HG03066 (cell line): ENCODE measurements at regions not wholly inside any gene's neighbourhood (a gene's known extent, or its start where the extent isn't known, plus 50 kb on each side); places are given as distances from the start of the nearest gene placed in this dataset.
"Not testable (repeated sequence)": the region's sequence is repeated elsewhere in the genome, so short reads cannot be mapped to it uniquely, and the experiment has no call there.

Experiments
- ATAC-seq: cut with Tn5 transposase; IDR thresholded peaks from one replicate; pipeline ENCODE4 v1.9.1; 2021; ENCODE audit warnings: low read depth; ENCODE audit not compliant: unreplicated experiment

DNA sequence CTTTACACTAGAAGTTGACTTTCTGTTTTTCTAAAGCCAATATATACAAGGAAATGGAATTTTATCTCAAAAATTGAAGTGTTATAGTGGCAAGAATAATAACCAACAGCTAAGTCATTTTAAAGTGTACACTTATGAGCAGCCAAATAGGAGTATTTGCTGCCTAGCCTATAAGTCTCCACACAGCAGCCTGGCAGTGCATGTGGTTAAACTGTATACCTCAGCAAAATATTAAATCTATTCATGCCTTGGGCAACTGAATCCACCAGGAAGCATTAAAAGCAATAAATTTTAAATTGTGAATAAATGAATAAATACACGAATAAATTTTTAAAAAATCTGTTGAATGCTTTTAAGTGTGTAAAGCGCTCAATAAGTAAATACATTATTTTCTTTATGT lies 432.4 kb upstream of the RORB start:
- ATAC-seq = no peak

DNA sequence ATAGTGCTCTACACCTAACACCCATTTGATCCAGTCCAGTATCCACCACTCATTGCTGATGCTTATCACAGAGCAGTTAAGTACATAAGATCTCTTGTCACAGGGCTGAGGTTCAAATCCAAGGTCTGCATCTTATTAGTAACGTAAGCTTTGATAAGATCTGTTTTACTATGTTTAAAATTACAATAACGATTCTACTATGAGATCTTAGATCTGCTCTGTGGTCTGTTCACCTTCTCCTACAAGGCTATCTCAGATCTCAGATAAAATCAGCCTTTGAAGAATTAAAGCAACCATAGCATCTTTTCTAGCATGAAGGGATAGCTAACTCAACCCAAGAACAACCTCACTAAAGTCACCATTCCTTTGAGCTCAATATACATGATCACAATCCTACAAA lies 431.0 kb upstream of the RORB start:
- no peak for ATAC-seq

DNA sequence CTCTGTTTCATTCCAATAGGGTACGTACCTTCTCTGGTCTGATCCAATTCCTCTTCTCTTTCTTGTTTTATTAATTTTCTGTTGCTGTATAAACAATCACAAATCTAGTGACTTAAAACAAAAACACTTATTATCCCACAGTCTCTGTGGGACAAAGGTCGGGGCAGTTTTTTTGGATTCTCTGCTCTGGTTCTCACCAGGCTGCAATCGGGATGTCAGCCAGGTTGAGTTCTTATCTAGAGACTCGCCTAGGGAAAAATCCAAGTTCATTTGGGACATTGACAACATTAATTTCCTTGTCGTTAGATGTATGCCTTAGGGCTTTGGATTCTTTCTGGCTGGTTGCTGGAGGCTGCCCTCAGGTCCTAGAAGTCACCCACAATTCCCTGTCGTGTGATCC lies 430.5 kb upstream of the RORB start:
- no peak for ATAC-seq

DNA sequence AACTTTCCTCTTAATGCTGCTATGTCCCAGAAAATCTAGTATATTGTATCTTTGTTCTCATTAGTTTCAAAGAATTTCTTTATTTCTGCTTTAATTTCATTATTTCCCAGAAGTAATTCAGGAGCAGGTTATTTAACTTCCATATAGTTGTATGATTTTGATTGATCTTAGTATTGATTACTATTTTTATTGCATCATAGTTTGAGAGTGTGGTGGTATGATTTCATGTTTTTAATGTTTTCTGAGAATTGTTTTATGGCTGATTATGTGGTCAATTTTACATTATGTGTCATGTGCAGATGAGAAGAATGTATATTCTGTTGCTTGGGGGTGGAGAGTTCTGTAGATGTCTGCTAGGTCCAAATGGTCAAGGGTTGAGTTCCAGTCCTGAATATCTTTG lies 425.6 kb upstream of the RORB start:
- no peak for ATAC-seq

DNA sequence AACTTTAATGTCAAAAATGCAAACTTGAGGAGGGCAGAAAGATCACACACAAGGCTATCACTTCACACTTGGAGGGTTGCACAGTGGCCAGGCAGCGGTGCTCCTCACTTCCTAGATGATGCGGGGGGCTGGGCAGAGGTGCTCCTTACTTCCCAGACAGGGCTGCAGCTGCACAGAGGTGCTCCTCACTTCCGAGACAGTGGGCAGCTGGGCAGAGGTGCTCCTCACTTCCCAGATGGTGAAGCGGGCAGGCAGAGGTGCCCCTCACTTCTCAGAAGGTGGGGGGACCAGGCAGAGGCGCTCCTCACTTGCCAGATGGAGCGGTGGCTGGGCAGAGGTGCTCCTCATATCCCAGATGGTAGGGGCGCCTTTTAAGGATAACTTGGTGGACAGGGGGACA lies 423.2 kb upstream of the RORB start:
- ATAC-seq = no peak

DNA sequence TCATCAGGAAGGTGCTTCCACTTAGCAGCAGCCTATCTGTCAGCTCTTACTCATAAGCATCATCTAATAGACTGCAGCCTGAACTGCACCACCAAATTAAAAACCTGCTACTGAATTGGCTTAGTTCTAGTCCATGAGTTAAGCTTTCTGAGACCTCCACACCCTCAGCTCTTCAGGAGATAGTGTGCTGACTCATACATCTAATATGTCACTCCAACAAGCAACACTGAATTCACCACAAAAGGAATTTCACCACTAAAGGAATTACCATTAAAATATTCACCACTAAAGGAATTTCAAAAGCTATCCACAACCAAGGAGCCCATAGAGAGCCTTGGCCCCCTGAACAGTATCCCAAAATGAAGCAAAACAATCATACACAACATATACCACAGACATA lies 418.5 kb upstream of the RORB start:
- no peak for ATAC-seq

DNA sequence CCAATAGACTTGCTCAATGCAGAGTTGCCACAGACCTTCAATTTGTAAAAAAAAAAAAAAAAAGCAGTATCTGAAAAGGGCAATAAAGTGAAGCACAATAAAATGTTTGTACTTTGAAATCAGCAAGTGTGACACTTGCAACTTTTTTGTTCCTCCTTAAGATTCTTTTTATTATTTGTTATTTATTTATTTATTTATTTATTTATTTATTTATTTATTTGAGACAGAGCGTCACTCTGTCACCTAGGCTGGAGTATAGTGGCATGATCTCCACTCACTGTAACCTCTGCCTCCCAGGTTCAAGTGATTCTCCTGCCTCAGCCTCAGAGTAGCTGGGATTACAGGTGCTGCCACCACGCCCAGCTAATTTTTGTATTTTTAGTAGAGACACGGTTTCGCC lies 416.5 kb upstream of the RORB start:
- ATAC-seq = not testable (repeated sequence)

DNA sequence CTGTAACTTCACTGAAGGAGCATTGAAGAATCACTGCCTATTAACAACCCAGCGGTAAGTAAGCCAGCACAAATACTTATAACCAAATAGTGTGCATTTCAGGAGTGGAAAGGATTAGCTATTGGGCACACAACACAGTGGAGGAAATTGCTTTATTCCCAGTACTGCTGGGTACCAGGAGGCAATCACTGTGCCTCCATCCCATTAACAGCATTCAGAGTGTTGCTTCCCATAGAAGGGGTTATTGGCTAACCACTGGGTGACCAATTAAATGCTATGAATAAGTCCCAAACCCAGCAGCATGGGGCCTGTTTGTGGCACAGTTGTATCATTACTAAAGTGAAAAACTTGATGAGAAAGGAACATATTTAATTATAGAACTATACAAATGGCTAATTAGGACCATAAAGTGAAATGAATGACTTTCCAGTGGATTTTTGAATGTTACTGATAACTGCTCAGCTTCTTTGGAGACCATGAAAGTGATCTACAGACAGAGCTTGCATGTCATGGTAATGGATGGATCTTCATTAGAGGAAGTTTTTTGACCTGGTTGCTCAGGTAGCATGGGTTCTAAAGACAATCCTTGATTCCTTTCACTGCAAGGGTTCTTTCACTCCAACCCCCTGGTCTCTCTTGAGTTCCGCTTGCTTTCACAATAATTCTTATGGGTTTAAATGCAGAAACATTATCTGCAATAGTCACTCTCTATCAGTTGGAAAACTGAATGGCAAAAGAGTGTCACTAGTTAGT lies 413.3 kb upstream of the RORB start:
- ATAC-seq = no peak

DNA sequence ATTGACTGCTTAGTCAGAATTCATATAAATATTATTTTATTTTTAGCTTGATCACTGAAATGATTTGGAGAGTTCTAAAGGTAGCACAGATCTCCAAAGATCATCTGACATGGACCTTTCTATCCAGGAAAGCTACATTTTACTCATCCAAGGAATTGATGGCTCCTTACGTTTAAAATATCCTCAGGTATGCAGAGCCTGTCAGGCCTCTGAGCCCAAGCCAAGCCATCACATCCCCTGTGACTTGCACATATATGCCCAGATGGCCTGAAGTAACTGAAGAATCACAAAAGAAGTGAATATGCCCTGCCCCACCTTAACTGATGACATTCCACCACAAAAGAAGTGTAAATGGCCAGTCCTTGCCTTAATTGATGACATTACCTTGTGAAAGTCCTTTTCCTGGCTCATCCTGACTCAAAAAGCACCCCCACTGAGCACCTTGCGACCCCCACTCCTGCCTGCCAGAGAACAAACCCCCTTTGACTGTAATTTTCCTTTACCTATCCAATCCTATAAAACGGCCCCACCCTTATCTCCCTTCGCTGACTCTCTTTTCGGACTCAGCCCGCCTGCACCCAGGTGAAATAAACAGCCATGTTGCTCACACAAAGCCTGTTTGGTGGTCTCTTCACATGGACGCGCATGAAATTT lies 411.6 kb upstream of the RORB start:
- ATAC-seq = not testable (repeated sequence)

DNA sequence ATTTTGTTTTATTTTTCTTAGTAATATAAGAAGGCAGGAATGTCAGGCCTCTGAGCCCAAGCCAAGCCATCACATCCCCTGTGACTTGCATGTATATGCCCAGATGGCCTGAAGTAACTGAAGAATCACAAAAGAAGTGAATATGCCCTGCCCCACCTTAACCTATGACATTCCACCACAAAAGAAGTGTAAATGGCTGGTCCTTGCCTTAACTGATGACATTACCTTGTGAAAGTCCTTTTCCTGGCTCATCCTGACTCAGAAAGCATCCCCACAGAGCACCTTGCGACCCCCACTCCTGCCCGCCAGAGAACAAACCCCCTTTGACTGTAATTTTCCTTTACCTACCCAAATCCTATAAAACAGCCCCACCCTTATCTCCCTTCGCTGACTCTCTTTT lies 406.2 kb upstream of the RORB start:
- ATAC-seq = not testable (repeated sequence)

DNA sequence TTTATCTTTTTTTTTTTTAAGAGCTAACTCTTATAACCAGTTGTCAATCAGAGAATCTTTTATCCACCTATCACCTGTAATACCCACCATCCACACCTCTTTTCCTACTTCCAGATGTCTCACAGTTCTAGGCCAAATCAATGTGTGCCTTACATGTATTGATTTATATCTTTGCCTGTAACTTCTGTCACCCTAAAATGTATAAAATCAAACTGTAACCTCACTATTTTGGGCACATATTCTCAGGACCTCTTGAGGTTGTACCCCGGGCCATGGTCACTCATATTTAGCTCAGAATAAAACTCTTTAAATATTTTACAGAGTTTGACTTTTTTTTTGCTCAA lies 404.7 kb upstream of the RORB start:
- ATAC-seq = no peak

DNA sequence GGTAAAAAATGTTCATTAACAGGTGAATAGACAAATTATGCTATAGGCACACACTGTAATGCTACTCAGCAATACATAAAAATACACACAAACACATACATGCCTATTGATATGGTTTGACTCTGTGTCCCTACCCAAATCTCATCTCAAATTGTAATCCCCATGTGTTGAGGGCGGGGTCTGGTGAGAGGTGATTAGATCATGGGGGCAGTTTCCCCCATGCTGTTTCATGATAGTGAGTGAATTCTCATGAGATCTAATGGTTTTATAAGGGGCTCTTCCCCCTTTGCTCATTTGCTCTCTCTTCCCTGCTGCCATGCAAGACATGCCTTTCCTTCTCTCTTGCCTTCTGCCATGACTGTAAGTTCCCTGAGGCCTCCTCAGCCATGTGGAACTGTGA lies 403.1 kb upstream of the RORB start:
- not testable (repeated sequence) for ATAC-seq

DNA sequence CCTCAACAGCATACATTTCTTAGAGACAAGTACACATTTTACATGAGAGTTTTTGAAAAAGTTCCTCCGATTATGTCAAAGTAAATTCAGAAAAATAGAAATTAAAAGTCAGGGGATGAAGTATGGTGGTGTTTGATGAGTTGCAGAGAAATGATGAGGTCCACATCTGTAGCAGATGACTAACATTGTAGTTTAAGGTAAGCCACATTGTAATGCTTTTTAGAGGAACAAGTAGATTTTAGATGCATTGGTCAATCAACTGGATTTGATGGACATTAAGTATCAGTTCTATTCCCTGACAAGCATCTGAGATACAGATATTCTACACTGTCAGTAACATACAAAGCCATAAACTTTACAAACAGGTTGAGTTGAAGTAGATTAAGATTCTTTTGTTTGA lies 402.4 kb upstream of the RORB start:
- ATAC-seq = no peak

DNA sequence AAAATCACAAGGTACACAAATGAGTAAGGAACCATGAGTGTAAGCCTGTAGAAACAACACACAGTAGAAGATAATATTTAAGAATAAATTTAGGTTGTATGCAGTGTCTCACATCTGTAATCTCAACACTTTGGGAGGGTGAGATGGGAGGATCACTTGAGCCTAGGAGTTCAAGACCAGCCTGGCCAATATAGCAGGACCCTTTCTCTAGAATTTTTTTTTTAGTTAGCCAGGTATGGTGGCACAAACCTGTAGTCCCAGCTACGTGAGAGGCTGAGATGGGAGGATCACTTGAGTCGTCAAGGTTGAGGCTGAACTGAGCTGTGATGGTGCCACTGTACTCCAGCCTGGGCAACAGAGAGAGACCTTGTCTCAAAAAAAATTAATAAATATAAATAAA lies 401.2 kb upstream of the RORB start:
- ATAC-seq = no peak

DNA sequence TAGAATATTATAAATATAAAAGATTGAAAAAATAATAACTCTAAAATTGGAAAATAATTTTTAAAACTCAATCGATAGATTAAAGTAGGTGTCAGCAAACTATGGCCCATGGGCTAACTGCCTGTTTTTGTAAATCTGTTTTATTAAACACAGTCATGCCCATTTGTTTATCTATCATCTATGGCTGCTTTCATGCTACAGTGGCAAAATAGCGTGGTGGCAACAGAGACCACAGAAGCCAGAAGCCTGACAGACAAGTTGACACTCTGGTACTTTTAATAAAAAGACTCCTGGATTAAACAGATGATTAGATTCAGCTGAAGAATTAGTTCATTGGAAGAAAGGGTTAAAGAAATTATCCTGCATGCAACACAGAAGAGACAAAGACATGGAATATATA lies 400.7 kb upstream of the RORB start:
- ATAC-seq = no peak

DNA sequence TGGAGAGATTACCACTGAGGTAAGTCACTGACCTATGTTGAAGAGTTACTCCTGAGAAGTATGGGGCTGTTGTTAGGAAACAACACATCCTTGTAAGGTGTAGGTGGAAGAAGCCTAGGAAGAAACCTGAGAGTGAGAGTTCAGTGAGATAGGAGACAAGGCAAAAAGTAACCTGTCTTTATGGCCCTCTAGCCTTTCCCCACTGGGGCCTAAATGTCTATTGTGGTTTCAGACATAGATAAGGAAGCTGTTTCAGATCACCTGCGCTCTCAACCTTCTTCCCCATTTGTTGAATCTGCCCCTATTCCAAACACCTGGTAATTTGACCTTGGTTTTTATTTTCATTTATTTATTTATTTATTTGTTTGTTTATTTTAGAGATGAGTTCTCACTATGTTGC lies 397.1 kb upstream of the RORB start:
- no peak for ATAC-seq

DNA sequence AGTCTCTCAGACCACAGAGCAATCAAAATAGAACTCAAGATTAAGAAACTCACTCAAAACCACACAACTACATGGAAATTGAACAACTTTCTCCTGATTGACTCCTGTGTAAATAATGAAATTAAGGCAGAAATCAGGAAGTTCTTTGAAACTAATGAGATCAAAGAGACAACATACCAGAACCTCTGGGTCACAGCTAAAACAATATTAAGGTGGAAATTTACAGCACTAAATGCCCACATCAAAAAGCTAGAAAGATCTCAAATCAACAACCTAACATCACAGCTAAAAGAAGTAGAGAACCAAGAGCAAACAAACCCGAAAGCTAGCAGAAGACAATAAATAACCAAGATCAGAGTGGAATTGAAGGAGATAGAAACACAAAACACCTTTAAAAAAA lies 395.0 kb upstream of the RORB start:
- not testable (repeated sequence) for ATAC-seq

DNA sequence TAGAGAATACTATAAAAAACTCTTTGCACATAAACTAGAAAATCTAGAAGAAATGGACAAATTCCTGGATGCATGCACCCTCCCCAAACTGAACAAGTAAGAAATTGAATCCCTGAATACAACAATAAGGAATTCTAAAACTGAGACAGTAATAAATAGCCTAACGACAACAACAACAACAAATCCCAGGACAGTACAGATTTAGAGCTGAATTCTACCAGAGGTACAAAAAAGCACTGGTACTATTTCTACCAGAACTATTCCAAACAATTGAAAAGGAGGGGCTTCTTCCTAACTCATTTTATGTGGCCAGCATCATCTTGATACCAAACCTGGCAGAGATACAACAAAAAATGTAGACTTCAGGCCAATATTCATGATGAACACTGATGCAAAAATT lies 394.4 kb upstream of the RORB start:
- ATAC-seq = no peak

DNA sequence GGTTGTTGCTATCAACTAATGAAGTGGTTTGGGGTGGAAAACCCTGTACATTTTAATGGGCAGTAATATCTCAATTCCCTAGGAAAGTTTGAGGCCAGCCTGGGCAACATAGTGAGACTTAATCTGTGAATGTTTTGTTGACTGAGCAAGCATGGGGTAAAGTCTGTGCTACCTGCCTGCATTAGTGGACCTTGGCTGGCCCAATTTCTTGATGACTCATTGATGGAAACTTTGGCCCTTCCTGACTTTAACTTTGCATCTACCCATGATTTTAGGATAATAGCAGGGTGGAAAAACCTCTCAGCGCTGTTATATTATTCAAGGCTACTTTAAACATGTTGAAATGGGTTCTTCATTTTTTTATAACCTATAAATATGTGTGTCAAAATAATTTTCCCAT lies 389.4 kb upstream of the RORB start:
- ATAC-seq = no peak

DNA sequence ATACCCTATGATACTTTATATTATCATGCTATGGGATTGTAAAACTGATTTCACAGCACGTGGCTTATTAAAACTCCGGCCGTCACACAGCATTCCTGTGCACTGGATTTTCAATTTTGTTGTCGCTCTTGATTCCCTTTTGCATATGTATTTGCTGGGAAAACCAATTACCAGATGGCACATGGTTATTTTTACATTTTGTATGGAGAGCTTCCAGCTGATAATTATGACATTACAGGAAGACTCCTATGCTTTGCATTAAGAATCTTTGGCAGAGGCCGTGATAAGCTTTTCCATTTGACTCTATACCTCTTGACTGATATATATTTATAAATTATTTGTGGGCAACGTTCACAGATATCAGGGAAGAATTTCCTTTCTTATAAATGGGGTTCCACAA lies 381.2 kb upstream of the RORB start:
- no peak for ATAC-seq

DNA sequence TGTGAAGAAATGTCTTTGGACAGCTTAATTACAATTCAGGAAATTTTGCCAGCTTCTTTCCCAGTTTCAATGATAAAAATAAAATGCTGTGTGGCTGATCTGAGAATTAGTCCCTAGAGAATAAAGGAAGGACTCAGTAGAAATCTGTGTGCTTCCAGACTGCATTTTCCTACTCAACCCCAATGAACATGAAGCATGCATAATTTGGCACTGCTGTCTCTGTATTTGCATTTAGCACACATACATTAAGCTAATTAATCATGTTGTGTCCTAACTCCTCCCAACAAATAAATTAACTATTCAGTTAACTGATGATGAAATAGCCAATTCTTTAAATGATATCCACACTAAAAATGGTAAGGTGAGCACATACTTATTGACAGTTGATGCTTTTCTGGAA lies 380.0 kb upstream of the RORB start:
- ATAC-seq = no peak

DNA sequence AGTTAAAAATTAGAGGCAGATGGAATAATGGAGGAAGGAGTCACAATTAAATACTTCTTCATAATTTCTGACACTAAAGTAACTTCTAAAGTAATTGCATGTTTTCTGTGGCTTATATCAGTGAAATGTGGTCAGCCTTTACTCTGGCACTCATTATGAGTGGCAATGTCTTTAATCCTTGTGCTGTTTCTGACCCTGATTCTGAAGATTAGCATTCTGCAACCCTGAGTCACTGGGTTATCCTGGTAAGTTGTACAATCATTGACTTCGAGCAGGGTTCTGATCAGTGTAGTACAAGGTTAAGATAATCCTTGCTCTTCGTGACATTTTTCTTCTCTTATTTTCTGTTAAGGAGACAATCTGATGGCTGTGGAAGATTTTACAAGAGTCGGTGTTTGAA lies 379.4 kb upstream of the RORB start:
- ATAC-seq = no peak

DNA sequence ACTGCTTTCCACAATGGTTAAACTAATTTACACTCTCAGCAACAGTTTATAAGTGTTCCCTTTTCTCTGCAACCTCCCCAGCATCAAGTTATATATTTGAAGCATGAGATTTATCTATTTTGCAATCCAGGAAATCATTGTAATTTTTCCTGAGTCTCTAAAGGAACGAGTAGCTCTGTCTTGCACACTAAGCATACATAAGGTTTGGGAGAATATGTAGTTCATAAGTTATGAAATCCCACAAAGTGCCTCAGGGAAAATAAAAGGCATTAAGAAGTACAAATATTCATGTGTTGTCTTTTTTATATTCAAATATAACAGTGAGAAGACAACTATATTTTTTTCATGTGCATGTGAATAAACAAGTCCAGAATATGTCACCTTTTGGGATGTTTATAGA lies 377.1 kb upstream of the RORB start:
- no peak for ATAC-seq
